ENCODE measurements at regions not wholly inside any gene's neighbourhood (a gene's known extent, or its start where the extent isn't known, plus 50 kb on each side); places are given as distances from the start of the nearest gene placed in this dataset.

GRCh38 chr3:87833039-87833377 lies 225.8 kb downstream of the CGGBP1 start:
- TF ChIP-seq CTCF (IDR thresholded peaks at IDR 0.05 in 4 of 5, conservative IDR thresholded peaks at IDR 0.05 in 1 of 5) (no peak), POLR2A (IDR thresholded peaks at IDR 0.05) (no peak)

Measured in gastrocnemius medialis (tissue), 4 donors.